ENCODE measurements at regions not wholly inside any gene's neighbourhood (a gene's known extent, or its start where the extent isn't known, plus 50 kb on each side); places are given as distances from the start of the nearest gene placed in this dataset.

DNA sequence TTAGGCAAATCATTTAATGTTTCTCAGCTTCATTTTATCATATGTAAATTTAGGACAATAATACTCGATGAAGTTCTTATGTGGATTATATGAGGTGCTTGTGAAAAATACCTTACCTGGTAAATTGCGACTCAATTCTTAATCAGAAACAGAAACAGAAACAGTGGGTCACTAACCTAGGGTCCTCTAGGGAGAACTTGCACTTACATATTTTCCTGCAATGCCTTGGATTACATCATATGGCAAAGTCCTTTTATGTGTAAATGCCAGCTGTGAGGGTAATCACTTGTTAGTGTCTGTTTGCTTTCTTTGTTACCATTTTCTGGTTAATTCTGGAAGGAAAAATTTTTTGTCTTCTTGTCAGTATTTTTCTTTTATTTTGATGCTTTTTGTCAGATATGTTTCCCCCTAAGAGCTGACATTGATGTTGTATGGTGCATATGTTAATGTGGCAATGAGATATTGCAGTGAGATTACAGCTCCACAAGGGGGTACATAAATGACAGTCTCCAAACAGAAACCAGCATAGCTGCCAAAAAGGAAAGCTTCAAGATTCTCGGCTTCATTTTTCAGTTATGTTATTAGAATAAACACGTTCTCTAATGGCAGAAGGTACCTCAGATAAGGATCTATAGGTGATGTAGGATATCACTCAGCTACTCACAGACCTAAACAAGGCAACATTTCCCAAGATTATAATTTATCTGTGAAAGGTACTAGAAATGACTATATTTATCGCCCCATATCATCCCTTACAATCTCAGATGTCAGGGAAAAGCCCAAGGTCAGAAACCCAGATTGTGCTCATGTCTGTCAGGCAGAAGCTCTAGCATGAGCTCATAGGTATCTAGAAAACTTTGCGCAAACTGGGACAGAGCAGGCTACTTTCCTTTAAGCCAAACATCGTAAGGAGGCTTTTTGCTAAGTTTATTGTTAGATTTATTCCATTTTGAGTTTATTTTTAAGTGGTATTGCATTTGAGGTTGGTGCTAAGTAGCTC lies 119.9 kb downstream of the FASLG start:
- H3K36me3 ChIP-seq (ENCODE audit: low read length), result 0 out of 2 replicates have a peak, but pooled peaks cover 3% of the 10 kb centered on the region
- H3K9me2 ChIP-seq (replicated peaks; ENCODE audit: insufficient read depth, low read length), result no peaks in the 10 kb centered on the region
- no peak for TF ChIP-seq EZH2phosphoT487 (conservative IDR thresholded peaks at IDR 0.05; ENCODE audit: low read length)
- TF ChIP-seq, protein P1, sequence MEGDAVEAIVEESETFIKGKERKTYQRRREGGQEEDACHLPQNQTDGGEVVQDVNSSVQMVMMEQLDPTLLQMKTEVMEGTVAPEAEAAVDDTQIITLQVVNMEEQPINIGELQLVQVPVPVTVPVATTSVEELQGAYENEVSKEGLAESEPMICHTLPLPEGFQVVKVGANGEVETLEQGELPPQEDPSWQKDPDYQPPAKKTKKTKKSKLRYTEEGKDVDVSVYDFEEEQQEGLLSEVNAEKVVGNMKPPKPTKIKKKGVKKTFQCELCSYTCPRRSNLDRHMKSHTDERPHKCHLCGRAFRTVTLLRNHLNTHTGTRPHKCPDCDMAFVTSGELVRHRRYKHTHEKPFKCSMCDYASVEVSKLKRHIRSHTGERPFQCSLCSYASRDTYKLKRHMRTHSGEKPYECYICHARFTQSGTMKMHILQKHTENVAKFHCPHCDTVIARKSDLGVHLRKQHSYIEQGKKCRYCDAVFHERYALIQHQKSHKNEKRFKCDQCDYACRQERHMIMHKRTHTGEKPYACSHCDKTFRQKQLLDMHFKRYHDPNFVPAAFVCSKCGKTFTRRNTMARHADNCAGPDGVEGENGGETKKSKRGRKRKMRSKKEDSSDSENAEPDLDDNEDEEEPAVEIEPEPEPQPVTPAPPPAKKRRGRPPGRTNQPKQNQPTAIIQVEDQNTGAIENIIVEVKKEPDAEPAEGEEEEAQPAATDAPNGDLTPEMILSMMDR (IDR thresholded peaks at IDR 0.05; ENCODE audit: insufficient read depth, low read length, poor library complexity, severe bottlenecking), result peak; percentile 27
- no peaks in the 10 kb centered on the region; the same call in 1 of the 2 replicates for H3K9me3 ChIP-seq (ENCODE audit: insufficient read depth, low read length)
- H4K20me1 ChIP-seq (ENCODE audit: low read depth, low read length), result no peaks in the 10 kb centered on the region
- no peak overlapping the region for H3K27ac ChIP-seq (ENCODE audit: low read depth, low read length)
- no peak overlapping the region for H2AFZ ChIP-seq (ENCODE audit: low read depth, low read length, severe bottlenecking)
- no peak overlapping the region for H3K9ac ChIP-seq (ENCODE audit: low read length)
- no peaks in the 10 kb centered on the region for H3K27me3 ChIP-seq (ENCODE audit: low read length)
- no peaks in the 10 kb centered on the region for H3F3A ChIP-seq (ENCODE audit: insufficient read depth)
- H3K4me3 ChIP-seq (ENCODE audit: insufficient read depth, low read length, poor library complexity, severe bottlenecking), result no peak overlapping the region
- peak overlapping the region; percentile 36 for H3K4me2 ChIP-seq (ENCODE audit: low read depth, low read length, poor library complexity, severe bottlenecking)
- no peaks in the 10 kb centered on the region for H3K79me2 ChIP-seq (ENCODE audit: insufficient read depth, low read length)

DNA sequence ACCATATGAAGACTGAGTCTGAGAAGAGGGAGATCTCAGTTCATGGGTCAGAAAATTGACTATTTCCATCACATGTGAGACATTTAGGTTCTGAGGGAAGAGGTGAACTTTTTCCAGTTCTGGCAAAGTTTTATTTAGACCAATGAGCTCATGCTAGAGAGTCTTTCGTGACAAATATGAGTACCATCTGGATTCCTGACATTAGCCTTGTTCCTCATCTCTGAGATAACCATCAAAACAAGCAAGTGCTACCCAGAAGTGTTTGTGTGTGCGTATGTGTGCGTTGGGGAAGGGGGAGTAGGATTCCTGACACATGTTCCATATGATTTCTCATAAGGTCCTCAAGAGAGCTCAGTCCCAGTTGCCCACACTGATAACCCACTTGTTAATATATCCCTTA lies 120.6 kb downstream of the FASLG start:
- Histone ChIP-seq H3K27ac (ENCODE audit: low read depth, low read length) (no peak overlapping the region), H3K9me3 (ENCODE audit: insufficient read depth, low read length) (no peaks in the 10 kb centered on the region; the same call in 1 of the 2 replicates), H3K4me2 (ENCODE audit: low read depth, low read length, poor library complexity, severe bottlenecking) (no peak overlapping the region), H2AFZ (ENCODE audit: low read depth, low read length, severe bottlenecking) (no peak overlapping the region), H3F3A (ENCODE audit: insufficient read depth) (no peaks in the 10 kb centered on the region), H3K79me2 (ENCODE audit: insufficient read depth, low read length) (no peaks in the 10 kb centered on the region), H3K9me2 (replicated peaks; ENCODE audit: insufficient read depth, low read length) (no peaks in the 10 kb centered on the region), H3K27me3 (ENCODE audit: low read length) (no peaks in the 10 kb centered on the region), H3K9ac (ENCODE audit: low read length) (no peak overlapping the region), H3K4me3 (ENCODE audit: insufficient read depth, low read length, poor library complexity, severe bottlenecking) (no peak overlapping the region), H3K36me3 (ENCODE audit: low read length) (0 out of 2 replicates have a peak, but pooled peaks cover 3% of the 10 kb centered on the region), H4K20me1 (ENCODE audit: low read depth, low read length) (no peaks in the 10 kb centered on the region)
- no peak for TF ChIP-seq EZH2phosphoT487 (conservative IDR thresholded peaks at IDR 0.05; ENCODE audit: low read length)
- TF ChIP-seq, protein P1 (IDR thresholded peaks at IDR 0.05; ENCODE audit: insufficient read depth, low read length, poor library complexity, severe bottlenecking), result no peak

DNA sequence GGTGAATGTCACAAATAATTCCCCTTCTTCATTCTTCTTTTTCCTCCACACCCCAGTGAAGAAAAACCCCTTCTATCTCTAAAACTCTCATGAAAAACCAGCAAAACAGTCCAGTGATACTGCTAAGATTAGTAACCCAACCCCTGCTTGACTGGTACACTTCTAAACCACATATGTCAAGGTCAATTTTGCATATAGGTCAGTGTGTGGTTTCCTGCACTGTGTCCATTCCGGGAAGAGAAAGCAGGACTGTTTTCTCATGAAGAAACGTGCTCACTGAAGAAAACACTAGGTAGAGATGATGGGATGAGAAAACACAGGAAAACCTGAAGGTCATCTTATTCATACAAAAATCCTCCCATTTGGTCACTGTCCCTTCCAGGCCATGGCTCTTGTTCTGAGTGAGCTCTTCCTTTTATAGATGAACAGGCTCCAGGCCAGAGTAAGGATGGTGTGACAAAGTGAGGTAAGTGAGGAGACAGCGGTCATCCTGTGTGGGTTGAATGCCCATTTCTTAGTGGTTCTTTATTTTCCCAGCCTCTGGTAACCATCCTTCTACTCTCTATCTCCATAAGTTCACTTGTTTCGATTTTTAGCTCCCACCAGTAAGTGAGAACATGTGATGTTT lies 122.7 kb downstream of the FASLG start:
- H3F3A ChIP-seq (ENCODE audit: insufficient read depth), result no peaks in the 10 kb centered on the region
- no peaks in the 10 kb centered on the region for H3K9me2 ChIP-seq (replicated peaks; ENCODE audit: insufficient read depth, low read length)
- H3K4me2 ChIP-seq (ENCODE audit: low read depth, low read length, poor library complexity, severe bottlenecking), result peak overlapping the region; percentile 8
- no peaks in the 10 kb centered on the region for H4K20me1 ChIP-seq (ENCODE audit: low read depth, low read length)
- H3K27ac ChIP-seq (ENCODE audit: low read depth, low read length), result no peak overlapping the region
- H3K9ac ChIP-seq (ENCODE audit: low read length), result no peak overlapping the region
- H3K4me3 ChIP-seq (ENCODE audit: insufficient read depth, low read length, poor library complexity, severe bottlenecking), result no peak overlapping the region
- H3K36me3 ChIP-seq (ENCODE audit: low read length), result 0 out of 2 replicates have a peak, but pooled peaks cover 3% of the 10 kb centered on the region
- TF ChIP-seq EZH2phosphoT487 (conservative IDR thresholded peaks at IDR 0.05; ENCODE audit: low read length), result no peak
- TF ChIP-seq, protein P1 (IDR thresholded peaks at IDR 0.05; ENCODE audit: insufficient read depth, low read length, poor library complexity, severe bottlenecking), result no peak
- H3K79me2 ChIP-seq (ENCODE audit: insufficient read depth, low read length), result no peaks in the 10 kb centered on the region
- no peaks in the 10 kb centered on the region for H3K27me3 ChIP-seq (ENCODE audit: low read length)
- H3K9me3 ChIP-seq (ENCODE audit: insufficient read depth, low read length), result no peaks in the 10 kb centered on the region; the same call in 1 of the 2 replicates
- H2AFZ ChIP-seq (ENCODE audit: low read depth, low read length, severe bottlenecking), result no peak overlapping the region

Data from SU-DHL-6 (cell line).